Loucy (cell line): ENCODE measurements at regions not wholly inside any gene's neighbourhood (a gene's known extent, or its start where the extent isn't known, plus 50 kb on each side); places are given as distances from the start of the nearest gene placed in this dataset.

Experiments used
- H2AFZ ChIP-seq: fragments of 200-600 bp; sonication (generic); 2 replicates; pipeline ENCODE4 v1.6.0; 2016; ENCODE audit warnings: antibody characterized with exemption, mild to moderate bottlenecking, low read length, moderate library complexity
- H3F3A ChIP-seq: fragments of 200-600 bp; 2 replicates; pipeline ENCODE4 v1.6.0; 2016; ENCODE audit warnings: antibody characterized with exemption, low read depth, mild to moderate bottlenecking
- H3K27me3 ChIP-seq: fragments of 200-600 bp; sonication (generic); 2 replicates; pipeline ENCODE4 v1.6.1; 2014; ENCODE audit warnings: low read length, mild to moderate bottlenecking; ENCODE audit not compliant: insufficient read depth, poor library complexity, severe bottlenecking
- H3K36me3 ChIP-seq: fragments of 200-600 bp; sonication (generic); 2 replicates; pipeline ENCODE4 v1.6.1; 2016; ENCODE audit warnings: low read length; ENCODE audit not compliant: insufficient read depth
- H3K4me1 ChIP-seq: fragments of 200-600 bp; sonication (generic); 2 replicates; pipeline ENCODE4 v1.5.1; 2014; ENCODE audit warnings: low read length, mild to moderate bottlenecking; ENCODE audit not compliant: insufficient read depth, poor library complexity, severe bottlenecking
- H3K4me2 ChIP-seq: fragments of 200-600 bp; sonication (generic); 2 replicates; pipeline ENCODE4 v1.6.0; 2014; ENCODE audit warnings: antibody characterized with exemption, low read length, low read depth, mild to moderate bottlenecking; ENCODE audit not compliant: poor library complexity, severe bottlenecking
- H3K4me3 ChIP-seq: fragments of 200-600 bp; sonication (generic); 2 replicates; pipeline ENCODE4 v1.5.1; 2014; ENCODE audit warnings: low read length, mild to moderate bottlenecking, mixed read lengths; ENCODE audit not compliant: poor library complexity, severe bottlenecking
- H3K79me2 ChIP-seq: fragments of 200-600 bp; sonication (generic); 2 replicates; pipeline ENCODE4 v1.6.1; 2014; ENCODE audit warnings: low read length; ENCODE audit not compliant: insufficient read depth
- H3K9ac ChIP-seq: fragments of 200-600 bp; sonication (generic); 2 replicates; pipeline ENCODE4 v1.6.0; 2014; ENCODE audit warnings: mild to moderate bottlenecking, low read depth, low read length, moderate library complexity; ENCODE audit not compliant: poor library complexity, severe bottlenecking
- H3K9me2 ChIP-seq: fragments of 200-600 bp; sonication (generic); replicated peaks from 2 replicates; pipeline ENCODE4 v1.6.1; 2016; ENCODE audit warnings: low read depth, low read length, mixed read lengths
- H3K9me3 ChIP-seq: fragments of 200-600 bp; sonication (generic); 2 replicates; pipeline ENCODE4 v1.6.1; 2014; ENCODE audit warnings: mild to moderate bottlenecking, antibody characterized with exemption, low read length, low read depth; ENCODE audit not compliant: insufficient read depth
- H4K20me1 ChIP-seq: fragments of 200-600 bp; sonication (generic); 2 replicates; pipeline ENCODE4 v1.6.0; 2014; ENCODE audit warnings: antibody characterized with exemption, low read length, mild to moderate bottlenecking; ENCODE audit not compliant: insufficient read depth, poor library complexity, severe bottlenecking
- EZH2phosphoT487 ChIP-seq: fragments of 200-600 bp; IDR thresholded peaks from 2 replicates; pipeline ENCODE4 v1.6.1; 2018; ENCODE audit warnings: antibody characterized with exemption, mild to moderate bottlenecking, moderate library complexity, borderline replicate concordance
- TF ChIP-seq, protein P1 (sequence below): fragments of 200-600 bp; sonication (generic); conservative IDR thresholded peaks from 2 replicates; pipeline ENCODE4 v1.5.1; 2014; ENCODE audit warnings: mild to moderate bottlenecking, antibody characterized with exemption, low read length

DNA sequence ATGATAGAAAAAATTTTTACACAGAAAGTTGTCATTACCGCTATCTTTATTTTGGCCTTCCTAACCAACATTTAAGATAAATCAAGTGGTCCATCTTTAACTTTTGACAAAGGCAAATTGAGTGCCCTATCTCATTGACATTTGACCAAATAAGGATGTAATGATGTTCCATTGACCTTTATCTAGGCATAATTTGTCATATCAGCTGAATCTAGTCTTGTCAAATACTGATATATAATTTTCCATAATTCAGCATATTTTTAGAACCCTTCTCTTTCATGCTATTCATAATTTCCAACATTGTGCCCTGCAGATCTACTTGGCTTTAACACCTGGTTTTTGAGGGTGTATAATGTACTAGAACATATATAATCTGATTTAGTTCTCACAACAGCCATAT is 63.8 kb downstream of the XCL1 start:
- H3K4me1 ChIP-seq, result no peaks in the 10 kb centered on the region
- H3K9me3 ChIP-seq, result no peaks in the 10 kb centered on the region
- no peak overlapping the region for H3K4me3 ChIP-seq
- TF ChIP-seq EZH2phosphoT487, result no peak
- TF ChIP-seq, protein P1, sequence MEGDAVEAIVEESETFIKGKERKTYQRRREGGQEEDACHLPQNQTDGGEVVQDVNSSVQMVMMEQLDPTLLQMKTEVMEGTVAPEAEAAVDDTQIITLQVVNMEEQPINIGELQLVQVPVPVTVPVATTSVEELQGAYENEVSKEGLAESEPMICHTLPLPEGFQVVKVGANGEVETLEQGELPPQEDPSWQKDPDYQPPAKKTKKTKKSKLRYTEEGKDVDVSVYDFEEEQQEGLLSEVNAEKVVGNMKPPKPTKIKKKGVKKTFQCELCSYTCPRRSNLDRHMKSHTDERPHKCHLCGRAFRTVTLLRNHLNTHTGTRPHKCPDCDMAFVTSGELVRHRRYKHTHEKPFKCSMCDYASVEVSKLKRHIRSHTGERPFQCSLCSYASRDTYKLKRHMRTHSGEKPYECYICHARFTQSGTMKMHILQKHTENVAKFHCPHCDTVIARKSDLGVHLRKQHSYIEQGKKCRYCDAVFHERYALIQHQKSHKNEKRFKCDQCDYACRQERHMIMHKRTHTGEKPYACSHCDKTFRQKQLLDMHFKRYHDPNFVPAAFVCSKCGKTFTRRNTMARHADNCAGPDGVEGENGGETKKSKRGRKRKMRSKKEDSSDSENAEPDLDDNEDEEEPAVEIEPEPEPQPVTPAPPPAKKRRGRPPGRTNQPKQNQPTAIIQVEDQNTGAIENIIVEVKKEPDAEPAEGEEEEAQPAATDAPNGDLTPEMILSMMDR, result no peak
- H3K4me2 ChIP-seq, result no peak overlapping the region
- no peak overlapping the region for H2AFZ ChIP-seq
- no peak overlapping the region for H3K9ac ChIP-seq
- no peaks in the 10 kb centered on the region for H3F3A ChIP-seq
- no peaks in the 10 kb centered on the region for H3K36me3 ChIP-seq
- no peaks in the 10 kb centered on the region for H3K9me2 ChIP-seq
- H3K79me2 ChIP-seq, result no peaks in the 10 kb centered on the region
- H4K20me1 ChIP-seq, result no peaks in the 10 kb centered on the region
- H3K27me3 ChIP-seq, result no peaks in the 10 kb centered on the region

DNA sequence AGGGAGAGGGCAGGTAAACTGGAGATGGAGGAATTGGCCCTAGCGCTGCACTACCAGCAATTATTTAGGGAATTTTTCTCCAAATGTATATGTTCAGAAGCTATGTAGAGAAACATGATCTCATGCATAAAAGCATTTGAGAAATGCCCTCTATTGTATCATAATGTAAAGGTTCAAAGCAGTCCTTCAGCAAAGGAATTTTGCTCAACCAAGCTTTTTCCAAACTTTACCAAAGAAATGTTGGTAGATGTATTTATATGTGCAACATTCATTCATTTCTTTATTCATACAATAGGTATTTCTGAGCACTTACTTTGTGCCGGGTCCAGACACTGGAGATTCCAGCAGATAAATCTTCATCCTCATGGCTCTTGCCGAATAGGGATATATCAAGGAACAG is 64.4 kb downstream of the XCL1 start:
- TF ChIP-seq, protein P1, result no peak
- TF ChIP-seq EZH2phosphoT487, result no peak
- Histone ChIP-seq H3K4me1 (no peaks in the 10 kb centered on the region), H3K36me3 (no peaks in the 10 kb centered on the region), H3K9me2 (no peaks in the 10 kb centered on the region), H2AFZ (no peak overlapping the region), H3K9me3 (no peaks in the 10 kb centered on the region), H4K20me1 (no peaks in the 10 kb centered on the region), H3K27me3 (no peaks in the 10 kb centered on the region), H3K9ac (no peak overlapping the region), H3K4me3 (no peak overlapping the region), H3K79me2 (no peaks in the 10 kb centered on the region), H3F3A (no peaks in the 10 kb centered on the region), H3K4me2 (no peak overlapping the region)

DNA sequence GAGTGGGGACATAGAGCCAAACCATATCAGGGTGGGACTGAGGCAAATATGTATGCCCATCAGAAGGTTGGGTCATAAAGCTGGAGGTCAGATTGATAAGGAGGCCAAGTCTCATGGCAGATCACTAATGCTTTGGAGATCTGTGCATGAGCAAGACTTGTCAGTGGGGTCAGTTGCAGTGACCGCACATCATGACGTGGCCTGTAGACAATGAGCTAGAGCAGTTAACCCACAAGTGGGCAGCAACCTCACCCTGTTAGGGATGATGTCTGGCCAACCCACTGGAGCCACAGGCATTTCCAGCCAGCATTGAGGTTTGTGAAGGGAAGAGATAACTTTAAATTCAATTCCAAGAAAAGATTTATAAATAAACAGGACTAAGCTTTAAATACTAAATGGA is 66.7 kb downstream of the XCL1 start:
- Histone ChIP-seq H3F3A (no peaks in the 10 kb centered on the region), H3K4me3 (no peak overlapping the region), H3K4me1 (no peaks in the 10 kb centered on the region), H3K36me3 (no peaks in the 10 kb centered on the region), H3K4me2 (no peak overlapping the region), H3K9me2 (no peaks in the 10 kb centered on the region), H2AFZ (no peak overlapping the region), H3K9me3 (no peaks in the 10 kb centered on the region), H4K20me1 (no peaks in the 10 kb centered on the region), H3K27me3 (no peaks in the 10 kb centered on the region), H3K9ac (no peak overlapping the region), H3K79me2 (no peaks in the 10 kb centered on the region)
- no peak for TF ChIP-seq EZH2phosphoT487
- TF ChIP-seq, protein P1, result no peak
